ENCODE measurements at regions not wholly inside any gene's neighbourhood (a gene's known extent, or its start where the extent isn't known, plus 50 kb on each side); places are given as distances from the start of the nearest gene placed in this dataset.

DNA sequence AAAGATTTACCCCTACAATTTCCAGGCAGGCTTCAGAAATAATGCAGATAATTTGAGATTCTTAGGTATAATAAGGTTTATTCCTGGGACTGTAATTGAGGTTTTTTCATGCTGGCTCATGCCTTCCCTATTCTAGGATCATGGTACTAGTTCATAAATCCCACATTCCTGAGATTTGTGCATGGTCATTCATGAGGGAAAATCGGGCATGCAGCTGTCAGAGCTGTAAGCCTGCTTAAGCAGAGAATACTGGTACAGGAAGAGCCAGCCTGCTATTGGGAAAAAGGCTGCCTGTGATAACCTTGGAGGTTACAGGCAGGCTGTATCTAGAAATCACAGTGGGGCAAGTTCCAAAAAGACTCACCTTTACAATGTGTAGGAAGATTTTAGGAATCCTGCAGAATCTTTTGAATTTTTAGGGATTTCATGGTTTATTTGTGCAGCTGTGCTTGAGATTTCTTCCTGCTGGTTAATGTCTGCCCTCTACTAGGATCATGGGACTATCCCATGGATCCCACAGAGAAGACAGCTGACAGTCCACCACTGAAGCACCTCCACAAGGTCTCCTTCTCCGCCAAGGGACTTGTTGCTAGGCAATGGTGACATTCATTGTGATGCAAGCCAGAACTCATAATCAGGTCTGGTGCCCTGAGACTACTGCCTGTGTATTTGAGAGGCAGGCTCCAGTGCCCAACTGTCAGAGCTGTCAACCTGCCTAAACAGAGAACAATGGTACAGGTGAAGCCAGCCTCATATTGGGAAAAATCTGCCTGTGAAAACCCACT is 646.2 kb upstream of the TSPY4 start:
- no peaks in the 10 kb centered on the region for H3K27me3 Mint-ChIP-seq (ENCODE audit: insufficient read depth, low read depth, poor library complexity)
- Histone ChIP-seq H3F3A (replicated peaks; ENCODE audit: low read depth) (no peaks in the 10 kb centered on the region), H3K36me3 (ENCODE audit: insufficient read depth) (no peaks in the 10 kb centered on the region), H3K4me1 (ENCODE audit: insufficient read depth) (no peaks in the 10 kb centered on the region), H3K27me3 (ENCODE audit: insufficient read depth) (no peaks in the 10 kb centered on the region), H3K4me3 (no peak overlapping the region), H3K27ac (ENCODE audit: low read depth) (no peak overlapping the region), H3K4me2 (no peak overlapping the region), H3K79me2 (replicated peaks; ENCODE audit: insufficient read depth) (no peaks in the 10 kb centered on the region), H2AFZ (no peak overlapping the region), H3K9me2 (ENCODE audit: insufficient read depth) (no peaks in the 10 kb centered on the region), H4K20me1 (replicated peaks; ENCODE audit: insufficient read depth) (no peaks in the 10 kb centered on the region)
- TF ChIP-seq ZNF114 (CRISPR knock-in tag; IDR thresholded peaks at IDR 0.05): no peak
- no peak for TF ChIP-seq EZH2phosphoT487 (IDR thresholded peaks at IDR 0.05; ENCODE audit: unreplicated experiment)
- TF ChIP-seq, protein P1, sequence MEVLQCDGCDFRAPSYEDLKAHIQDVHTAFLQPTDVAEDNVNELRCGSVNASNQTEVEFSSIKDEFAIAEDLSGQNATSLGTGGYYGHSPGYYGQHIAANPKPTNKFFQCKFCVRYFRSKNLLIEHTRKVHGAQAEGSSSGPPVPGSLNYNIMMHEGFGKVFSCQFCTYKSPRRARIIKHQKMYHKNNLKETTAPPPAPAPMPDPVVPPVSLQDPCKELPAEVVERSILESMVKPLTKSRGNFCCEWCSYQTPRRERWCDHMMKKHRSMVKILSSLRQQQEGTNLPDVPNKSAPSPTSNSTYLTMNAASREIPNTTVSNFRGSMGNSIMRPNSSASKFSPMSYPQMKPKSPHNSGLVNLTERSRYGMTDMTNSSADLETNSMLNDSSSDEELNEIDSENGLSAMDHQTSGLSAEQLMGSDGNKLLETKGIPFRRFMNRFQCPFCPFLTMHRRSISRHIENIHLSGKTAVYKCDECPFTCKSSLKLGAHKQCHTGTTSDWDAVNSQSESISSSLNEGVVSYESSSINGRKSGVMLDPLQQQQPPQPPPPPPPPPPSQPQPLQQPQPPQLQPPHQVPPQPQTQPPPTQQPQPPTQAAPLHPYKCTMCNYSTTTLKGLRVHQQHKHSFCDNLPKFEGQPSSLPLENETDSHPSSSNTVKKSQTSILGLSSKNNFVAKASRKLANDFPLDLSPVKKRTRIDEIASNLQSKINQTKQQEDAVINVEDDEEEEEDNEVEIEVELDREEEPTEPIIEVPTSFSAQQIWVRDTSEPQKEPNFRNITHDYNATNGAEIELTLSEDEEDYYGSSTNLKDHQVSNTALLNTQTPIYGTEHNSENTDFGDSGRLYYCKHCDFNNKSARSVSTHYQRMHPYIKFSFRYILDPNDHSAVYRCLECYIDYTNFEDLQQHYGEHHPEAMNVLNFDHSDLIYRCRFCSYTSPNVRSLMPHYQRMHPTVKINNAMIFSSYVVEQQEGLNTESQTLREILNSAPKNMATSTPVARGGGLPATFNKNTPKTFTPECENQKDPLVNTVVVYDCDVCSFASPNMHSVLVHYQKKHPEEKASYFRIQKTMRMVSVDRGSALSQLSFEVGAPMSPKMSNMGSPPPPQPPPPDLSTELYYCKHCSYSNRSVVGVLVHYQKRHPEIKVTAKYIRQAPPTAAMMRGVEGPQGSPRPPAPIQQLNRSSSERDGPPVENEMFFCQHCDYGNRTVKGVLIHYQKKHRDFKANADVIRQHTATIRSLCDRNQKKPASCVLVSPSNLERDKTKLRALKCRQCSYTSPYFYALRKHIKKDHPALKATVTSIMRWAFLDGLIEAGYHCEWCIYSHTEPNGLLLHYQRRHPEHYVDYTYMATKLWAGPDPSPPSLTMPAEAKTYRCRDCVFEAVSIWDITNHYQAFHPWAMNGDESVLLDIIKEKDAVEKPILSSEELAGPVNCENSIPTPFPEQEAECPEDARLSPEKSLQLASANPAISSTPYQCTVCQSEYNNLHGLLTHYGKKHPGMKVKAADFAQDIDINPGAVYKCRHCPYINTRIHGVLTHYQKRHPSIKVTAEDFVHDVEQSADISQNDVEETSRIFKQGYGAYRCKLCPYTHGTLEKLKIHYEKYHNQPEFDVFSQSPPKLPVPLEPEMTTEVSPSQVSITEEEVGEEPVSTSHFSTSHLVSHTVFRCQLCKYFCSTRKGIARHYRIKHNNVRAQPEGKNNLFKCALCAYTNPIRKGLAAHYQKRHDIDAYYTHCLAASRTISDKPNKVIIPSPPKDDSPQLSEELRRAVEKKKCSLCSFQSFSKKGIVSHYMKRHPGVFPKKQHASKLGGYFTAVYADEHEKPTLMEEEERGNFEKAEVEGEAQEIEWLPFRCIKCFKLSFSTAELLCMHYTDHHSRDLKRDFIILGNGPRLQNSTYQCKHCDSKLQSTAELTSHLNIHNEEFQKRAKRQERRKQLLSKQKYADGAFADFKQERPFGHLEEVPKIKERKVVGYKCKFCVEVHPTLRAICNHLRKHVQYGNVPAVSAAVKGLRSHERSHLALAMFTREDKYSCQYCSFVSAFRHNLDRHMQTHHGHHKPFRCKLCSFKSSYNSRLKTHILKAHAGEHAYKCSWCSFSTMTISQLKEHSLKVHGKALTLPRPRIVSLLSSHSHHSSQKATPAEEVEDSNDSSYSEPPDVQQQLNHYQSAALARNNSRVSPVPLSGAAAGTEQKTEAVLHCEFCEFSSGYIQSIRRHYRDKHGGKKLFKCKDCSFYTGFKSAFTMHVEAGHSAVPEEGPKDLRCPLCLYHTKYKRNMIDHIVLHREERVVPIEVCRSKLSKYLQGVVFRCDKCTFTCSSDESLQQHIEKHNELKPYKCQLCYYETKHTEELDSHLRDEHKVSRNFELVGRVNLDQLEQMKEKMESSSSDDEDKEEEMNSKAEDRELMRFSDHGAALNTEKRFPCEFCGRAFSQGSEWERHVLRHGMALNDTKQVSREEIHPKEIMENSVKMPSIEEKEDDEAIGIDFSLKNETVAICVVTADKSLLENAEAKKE (CRISPR knock-in tag; IDR thresholded peaks at IDR 0.05): no peak
- TF ChIP-seq EZH2 (IDR thresholded peaks at IDR 0.05; ENCODE audit: low read depth, unreplicated experiment): no peak
- TF ChIP-seq POLR2AphosphoS5 (IDR thresholded peaks at IDR 0.05; ENCODE audit: low read depth): no peak
- no peak for TF ChIP-seq CREB1 (CRISPR knock-in tag; IDR thresholded peaks at IDR 0.05; ENCODE audit: low read depth)
- TF ChIP-seq JUNB (IDR thresholded peaks at IDR 0.05; ENCODE audit: unreplicated experiment): no peak
- TF ChIP-seq STAT1 (IDR thresholded peaks at IDR 0.05; ENCODE audit: unreplicated experiment): no peak
- TF ChIP-seq, protein P2, sequence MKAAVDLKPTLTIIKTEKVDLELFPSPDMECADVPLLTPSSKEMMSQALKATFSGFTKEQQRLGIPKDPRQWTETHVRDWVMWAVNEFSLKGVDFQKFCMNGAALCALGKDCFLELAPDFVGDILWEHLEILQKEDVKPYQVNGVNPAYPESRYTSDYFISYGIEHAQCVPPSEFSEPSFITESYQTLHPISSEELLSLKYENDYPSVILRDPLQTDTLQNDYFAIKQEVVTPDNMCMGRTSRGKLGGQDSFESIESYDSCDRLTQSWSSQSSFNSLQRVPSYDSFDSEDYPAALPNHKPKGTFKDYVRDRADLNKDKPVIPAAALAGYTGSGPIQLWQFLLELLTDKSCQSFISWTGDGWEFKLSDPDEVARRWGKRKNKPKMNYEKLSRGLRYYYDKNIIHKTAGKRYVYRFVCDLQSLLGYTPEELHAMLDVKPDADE (IDR thresholded peaks at IDR 0.05): no peak
- no peak for TF ChIP-seq NANOG (IDR thresholded peaks at IDR 0.05; ENCODE audit: borderline replicate concordance)
- TF ChIP-seq, protein P3, sequence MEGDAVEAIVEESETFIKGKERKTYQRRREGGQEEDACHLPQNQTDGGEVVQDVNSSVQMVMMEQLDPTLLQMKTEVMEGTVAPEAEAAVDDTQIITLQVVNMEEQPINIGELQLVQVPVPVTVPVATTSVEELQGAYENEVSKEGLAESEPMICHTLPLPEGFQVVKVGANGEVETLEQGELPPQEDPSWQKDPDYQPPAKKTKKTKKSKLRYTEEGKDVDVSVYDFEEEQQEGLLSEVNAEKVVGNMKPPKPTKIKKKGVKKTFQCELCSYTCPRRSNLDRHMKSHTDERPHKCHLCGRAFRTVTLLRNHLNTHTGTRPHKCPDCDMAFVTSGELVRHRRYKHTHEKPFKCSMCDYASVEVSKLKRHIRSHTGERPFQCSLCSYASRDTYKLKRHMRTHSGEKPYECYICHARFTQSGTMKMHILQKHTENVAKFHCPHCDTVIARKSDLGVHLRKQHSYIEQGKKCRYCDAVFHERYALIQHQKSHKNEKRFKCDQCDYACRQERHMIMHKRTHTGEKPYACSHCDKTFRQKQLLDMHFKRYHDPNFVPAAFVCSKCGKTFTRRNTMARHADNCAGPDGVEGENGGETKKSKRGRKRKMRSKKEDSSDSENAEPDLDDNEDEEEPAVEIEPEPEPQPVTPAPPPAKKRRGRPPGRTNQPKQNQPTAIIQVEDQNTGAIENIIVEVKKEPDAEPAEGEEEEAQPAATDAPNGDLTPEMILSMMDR (conservative IDR thresholded peaks at IDR 0.05; ENCODE audit: low read depth in 2 of 2): no peak
- TF ChIP-seq, protein P4, sequence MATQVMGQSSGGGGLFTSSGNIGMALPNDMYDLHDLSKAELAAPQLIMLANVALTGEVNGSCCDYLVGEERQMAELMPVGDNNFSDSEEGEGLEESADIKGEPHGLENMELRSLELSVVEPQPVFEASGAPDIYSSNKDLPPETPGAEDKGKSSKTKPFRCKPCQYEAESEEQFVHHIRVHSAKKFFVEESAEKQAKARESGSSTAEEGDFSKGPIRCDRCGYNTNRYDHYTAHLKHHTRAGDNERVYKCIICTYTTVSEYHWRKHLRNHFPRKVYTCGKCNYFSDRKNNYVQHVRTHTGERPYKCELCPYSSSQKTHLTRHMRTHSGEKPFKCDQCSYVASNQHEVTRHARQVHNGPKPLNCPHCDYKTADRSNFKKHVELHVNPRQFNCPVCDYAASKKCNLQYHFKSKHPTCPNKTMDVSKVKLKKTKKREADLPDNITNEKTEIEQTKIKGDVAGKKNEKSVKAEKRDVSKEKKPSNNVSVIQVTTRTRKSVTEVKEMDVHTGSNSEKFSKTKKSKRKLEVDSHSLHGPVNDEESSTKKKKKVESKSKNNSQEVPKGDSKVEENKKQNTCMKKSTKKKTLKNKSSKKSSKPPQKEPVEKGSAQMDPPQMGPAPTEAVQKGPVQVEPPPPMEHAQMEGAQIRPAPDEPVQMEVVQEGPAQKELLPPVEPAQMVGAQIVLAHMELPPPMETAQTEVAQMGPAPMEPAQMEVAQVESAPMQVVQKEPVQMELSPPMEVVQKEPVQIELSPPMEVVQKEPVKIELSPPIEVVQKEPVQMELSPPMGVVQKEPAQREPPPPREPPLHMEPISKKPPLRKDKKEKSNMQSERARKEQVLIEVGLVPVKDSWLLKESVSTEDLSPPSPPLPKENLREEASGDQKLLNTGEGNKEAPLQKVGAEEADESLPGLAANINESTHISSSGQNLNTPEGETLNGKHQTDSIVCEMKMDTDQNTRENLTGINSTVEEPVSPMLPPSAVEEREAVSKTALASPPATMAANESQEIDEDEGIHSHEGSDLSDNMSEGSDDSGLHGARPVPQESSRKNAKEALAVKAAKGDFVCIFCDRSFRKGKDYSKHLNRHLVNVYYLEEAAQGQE (IDR thresholded peaks at IDR 0.05; ENCODE audit: unreplicated experiment): no peak
- no peak for TF ChIP-seq ZNF331 (CRISPR knock-in tag; IDR thresholded peaks at IDR 0.05; ENCODE audit: low read depth)
- DNase-seq (ENCODE audit: low spot score) (no peak), ATAC-seq (no peak)
- peaks cover 97% of the 10 kb centered on the region for H3K9me3 Mint-ChIP-seq
- no peak overlapping the region for H3K27ac Mint-ChIP-seq
- no peak overlapping the region for H3K4me3 Mint-ChIP-seq
- H3K4me1 Mint-ChIP-seq: no peaks in the 10 kb centered on the region
- peaks cover 16% of the 10 kb centered on the region; the same call in 2 of the 3 replicates for H3K36me3 Mint-ChIP-seq (ENCODE audit: low read depth)
